Spleen (tissue), 11 donors: ENCODE measurements at regions not wholly inside any gene's neighbourhood (a gene's known extent, or its start where the extent isn't known, plus 50 kb on each side); places are given as distances from the start of the nearest gene placed in this dataset.

Source experiments
- DNase-seq: peaks from one replicate; pipeline ENCODE4 v3.0.0-alpha.2; 2020
- H3K27ac ChIP-seq, 8 donors: fragments of 200-600 bp; sonication (generic) in 7 of 8; 1 replicate in 4 of 8; 2 replicates in 4 of 8; pipeline versions ENCODE4 v1.5.0 to v1.8.0; 2016 to 2021; ENCODE audit warnings: inconsistent platforms in 4 of 8, mild to moderate bottlenecking in 4 of 8, moderate library complexity in 1 of 8
- H3K27me3 ChIP-seq, 7 donors: fragments of 200-600 bp; sonication (generic) in 6 of 7; replicated peaks in 1 of 7; 1 replicate in 4 of 7; 2 replicates in 3 of 7; pipeline versions ENCODE4 v1.5.0 to v1.8.0; 2016 to 2021; ENCODE audit warnings: inconsistent platforms in 3 of 7, mild to moderate bottlenecking in 1 of 7
- H3K36me3 ChIP-seq, 6 donors: fragments of 200-600 bp; sonication (generic) in 5 of 6; 1 replicate in 4 of 6; 2 replicates in 2 of 6; pipeline versions ENCODE4 v1.5.0 to v1.8.0; 2016 to 2021; ENCODE audit warnings: inconsistent platforms in 2 of 6
- H3K4me1 ChIP-seq, 6 donors: fragments of 200-600 bp; sonication (generic) in 5 of 6; 1 replicate in 3 of 6; 2 replicates in 3 of 6; pipeline versions ENCODE4 v1.5.0 to v1.8.0; 2016 to 2021; ENCODE audit warnings: inconsistent platforms in 3 of 6
- H3K4me3 ChIP-seq, 8 donors: fragments of 200-600 bp; sonication (generic) in 7 of 8; 1 replicate in 4 of 8; 2 replicates in 4 of 8; pipeline versions ENCODE4 v1.5.0 to v1.8.0; 2016 to 2021; ENCODE audit warnings: inconsistent platforms in 4 of 8, mild to moderate bottlenecking in 4 of 8, moderate library complexity in 2 of 8
- H3K9me3 ChIP-seq, 8 donors: fragments of 200-600 bp; sonication (generic) in 7 of 8; 1 replicate in 4 of 8; 2 replicates in 4 of 8; pipeline versions ENCODE4 v1.5.0 to v1.8.0; 2016 to 2021; ENCODE audit warnings: inconsistent platforms in 4 of 8
- POLR2A ChIP-seq, 3 donors: fragments of 450-650 bp; IDR thresholded peaks; one replicate each; pipeline ENCODE4 v1.5.1; 2017; ENCODE audit warnings: antibody characterized with exemption in 3 of 3, mild to moderate bottlenecking in 1 of 3
- POLR2AphosphoS5 ChIP-seq, 3 donors: sonication (generic); formaldehyde crosslinking; IDR thresholded peaks; one replicate each; pipeline ENCODE4 v1.5.1; 2017; ENCODE audit warnings: antibody characterized with exemption in 3 of 3
- WGBS, 5 donors: extraction: QIAGEN DNeasy Blood & Tissue Kit in 3 of 5; methylation state at CpG; one replicate each; pipeline versions ENCODE4 v1.1.5 to v1.1.7; 2013 to 2018; 5-methylcytosine and 5-hydroxymethylcytosine counted together
- intact Hi-C: fragments of 100-400 bp; cut with DNase I; formaldehyde crosslinking; loops from one replicate; pipeline ENCODE4 v1.15.0; 2023; ENCODE audit warnings: low total_unique reads
- TF ChIP-seq, protein P1 (sequence below), 11 experiments: fragments of 200-600 bp in 7 of 11; fragments of 450-650 bp in 4 of 11; sonication (generic) in 4 of 11; IDR thresholded peaks in 8 of 11; conservative IDR thresholded peaks in 3 of 11; 1 replicate in 7 of 11; 2 replicates in 4 of 11; pipeline versions ENCODE4 v1.4.0 to v1.8.0; 2016 to 2021; ENCODE audit warnings: antibody characterized with exemption in 11 of 11, inconsistent platforms in 4 of 11, mild to moderate bottlenecking in 1 of 11
- donor health status: healthy with polysubstance abuse.
- donor health status: DM: no; HTN: no; CAD: no; lungs with moderate emphysema.
- donor health status: DM: no; HTN: no; CAD: no.
- donor health status: Bipolar disorder and iron deficiency.
- donor health status: healthy.
- donor health status: DM: no; HTN: no; CAD: no.
- donor health status: DM: yes; HTN: yes; CAD: no.

DNA sequence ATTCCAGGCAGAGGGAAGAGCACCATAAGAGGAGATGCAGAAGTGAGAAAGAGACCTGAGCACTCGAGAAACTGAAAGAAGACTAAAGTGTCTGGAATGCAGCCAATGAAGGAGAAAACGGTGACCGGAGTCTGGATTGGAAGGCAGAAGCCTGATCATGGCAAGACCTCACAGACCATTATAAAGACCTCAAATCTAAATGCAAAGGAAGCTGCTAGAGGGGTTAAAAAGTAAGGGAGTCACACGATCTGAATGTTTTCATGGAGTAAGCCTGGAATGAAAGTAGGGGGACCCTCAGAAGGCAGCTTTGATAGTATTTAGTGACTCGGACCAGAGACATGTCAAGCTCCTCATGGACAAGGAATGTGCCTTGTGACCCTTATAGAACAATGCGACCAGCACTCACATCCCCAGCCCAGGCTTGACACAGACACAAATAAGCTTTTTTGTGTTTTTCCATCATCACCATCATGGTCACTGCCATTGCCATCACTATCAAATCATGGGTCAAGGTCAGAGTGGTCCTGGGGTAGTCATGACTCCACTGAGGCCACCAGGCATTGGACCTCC lies 183.6 kb downstream of the SEC16B start:
- TF ChIP-seq POLR2A (IDR thresholded peaks at IDR 0.05) = no peak
- TF ChIP-seq, protein P1, sequence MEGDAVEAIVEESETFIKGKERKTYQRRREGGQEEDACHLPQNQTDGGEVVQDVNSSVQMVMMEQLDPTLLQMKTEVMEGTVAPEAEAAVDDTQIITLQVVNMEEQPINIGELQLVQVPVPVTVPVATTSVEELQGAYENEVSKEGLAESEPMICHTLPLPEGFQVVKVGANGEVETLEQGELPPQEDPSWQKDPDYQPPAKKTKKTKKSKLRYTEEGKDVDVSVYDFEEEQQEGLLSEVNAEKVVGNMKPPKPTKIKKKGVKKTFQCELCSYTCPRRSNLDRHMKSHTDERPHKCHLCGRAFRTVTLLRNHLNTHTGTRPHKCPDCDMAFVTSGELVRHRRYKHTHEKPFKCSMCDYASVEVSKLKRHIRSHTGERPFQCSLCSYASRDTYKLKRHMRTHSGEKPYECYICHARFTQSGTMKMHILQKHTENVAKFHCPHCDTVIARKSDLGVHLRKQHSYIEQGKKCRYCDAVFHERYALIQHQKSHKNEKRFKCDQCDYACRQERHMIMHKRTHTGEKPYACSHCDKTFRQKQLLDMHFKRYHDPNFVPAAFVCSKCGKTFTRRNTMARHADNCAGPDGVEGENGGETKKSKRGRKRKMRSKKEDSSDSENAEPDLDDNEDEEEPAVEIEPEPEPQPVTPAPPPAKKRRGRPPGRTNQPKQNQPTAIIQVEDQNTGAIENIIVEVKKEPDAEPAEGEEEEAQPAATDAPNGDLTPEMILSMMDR (IDR thresholded peaks at IDR 0.05 in 8 of 11, conservative IDR thresholded peaks at IDR 0.05 in 3 of 11) = no peak
- no peak for TF ChIP-seq POLR2AphosphoS5 (IDR thresholded peaks at IDR 0.05)
- H3K4me1 ChIP-seq = peaks cover 0 to 4% (median 0%) of the 10 kb centered on the region in 6 donors
- no peak for DNase-seq
- no peak overlapping the region for H3K4me3 ChIP-seq
- H3K27ac ChIP-seq = no peak overlapping the region
- no peaks in the 10 kb centered on the region for H3K9me3 ChIP-seq
- H3K36me3 ChIP-seq = no peaks in the 10 kb centered on the region
- no peaks in the 10 kb centered on the region for H3K27me3 ChIP-seq
- intact Hi-C loops = loop anchor here (10.0 kb wide), 1 partner anchor 531 kb away; no protein-coding TSS in a partner anchor
- WGBS, 5 donors = 77 to 83% (median 79%) methylated on average over 6 of the region's 6 CpGs

DNA sequence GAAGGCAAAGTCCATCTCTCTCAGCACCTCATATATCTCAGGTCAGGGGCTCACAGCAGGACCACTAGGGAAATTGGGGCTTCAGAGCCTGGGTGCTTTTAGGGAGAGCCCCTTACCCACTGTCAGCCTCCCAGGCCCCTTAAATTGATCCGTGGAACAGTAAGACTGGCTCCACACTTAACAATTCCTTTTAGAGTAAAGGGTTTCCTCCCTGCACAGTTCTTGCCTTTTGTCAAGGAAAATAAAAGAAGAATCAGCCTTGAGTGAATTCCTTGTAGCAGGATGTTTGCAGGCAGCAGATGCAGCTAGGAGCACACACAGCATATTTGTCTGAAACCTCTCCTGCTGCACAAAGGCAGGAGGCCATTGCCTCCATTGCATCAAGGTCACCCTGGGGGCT lies 184.9 kb downstream of the SEC16B start:
- Histone ChIP-seq H3K27me3 (no peaks in the 10 kb centered on the region), H3K4me1 (peaks cover 0 to 3% (median 0%) of the 10 kb centered on the region in 6 donors), H3K4me3 (no peak overlapping the region), H3K27ac (no peak overlapping the region), H3K9me3 (no peaks in the 10 kb centered on the region), H3K36me3 (no peaks in the 10 kb centered on the region)
- 35 to 64% (median 50%) methylated on average over 1 of the region's 1 CpG for WGBS, 5 donors
- no peak for DNase-seq
- TF ChIP-seq, protein P1 (IDR thresholded peaks at IDR 0.05 in 8 of 11, conservative IDR thresholded peaks at IDR 0.05 in 3 of 11) = no peak
- no peak for TF ChIP-seq POLR2AphosphoS5 (IDR thresholded peaks at IDR 0.05)
- no peak for TF ChIP-seq POLR2A (IDR thresholded peaks at IDR 0.05)
- intact Hi-C loops = loop anchor here (10.0 kb wide), 1 partner anchor 530 kb away; no protein-coding TSS in a partner anchor

DNA sequence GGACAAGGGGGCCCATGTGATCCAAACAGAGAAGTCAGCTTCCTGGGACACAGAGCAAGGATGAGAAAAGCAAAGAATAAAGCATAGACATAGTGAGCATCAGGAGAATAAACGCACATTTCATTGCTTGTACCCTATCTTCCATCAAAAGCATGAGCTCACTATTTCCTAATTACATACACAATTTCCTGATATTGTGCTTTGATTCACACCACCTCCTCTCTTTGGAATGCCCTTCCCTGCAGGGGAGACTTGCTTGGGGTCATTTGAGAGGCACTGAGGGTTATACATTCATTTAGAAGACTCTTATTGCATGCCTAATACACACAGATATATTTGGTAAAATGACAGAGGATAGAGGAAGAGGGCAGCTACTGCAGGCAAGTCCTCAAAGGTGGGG lies 185.4 kb downstream of the SEC16B start:
- 62 to 77% (median 65%) methylated on average over 1 of the region's 1 CpG for WGBS, 5 donors
- H3K4me1 ChIP-seq = peaks cover 0 to 5% (median 0%) of the 10 kb centered on the region in 6 donors

DNA sequence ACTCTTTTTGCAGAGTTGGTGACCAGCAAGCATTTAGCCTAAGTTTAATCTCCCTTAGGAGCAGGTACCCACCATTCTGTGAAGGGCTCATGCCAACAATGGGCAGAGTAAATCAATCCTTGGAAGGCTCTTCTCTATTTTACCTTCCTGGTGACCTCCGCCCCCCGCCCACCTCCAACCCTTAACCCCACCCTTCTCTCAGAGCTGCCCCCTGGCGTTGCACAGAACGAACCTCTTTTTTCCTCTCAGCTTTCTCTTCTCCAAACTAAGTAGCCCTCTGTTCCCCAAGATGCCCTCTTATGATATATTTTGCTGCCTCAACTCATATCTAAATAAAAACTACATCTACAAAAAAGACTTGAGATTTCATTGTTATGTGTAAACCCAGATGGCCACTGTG lies 186.8 kb downstream of the SEC16B start:
- H3K36me3 ChIP-seq = no peaks in the 10 kb centered on the region
- no peak overlapping the region for H3K4me3 ChIP-seq
- TF ChIP-seq POLR2AphosphoS5 (IDR thresholded peaks at IDR 0.05) (no peak), POLR2A (IDR thresholded peaks at IDR 0.05) (no peak)
- TF ChIP-seq, protein P1 (IDR thresholded peaks at IDR 0.05 in 8 of 11, conservative IDR thresholded peaks at IDR 0.05 in 3 of 11) = no peak
- WGBS, 5 donors = 53 to 71% (median 61%) methylated on average over 4 of the region's 4 CpGs
- intact Hi-C loops = loop anchor here (10.0 kb wide), 1 partner anchor 528 kb away; no protein-coding TSS in a partner anchor
- DNase-seq = no peak
- no peak overlapping the region for H3K27ac ChIP-seq
- H3K27me3 ChIP-seq = no peaks in the 10 kb centered on the region
- H3K4me1 ChIP-seq = peaks cover 0 to 5% (median 0%) of the 10 kb centered on the region in 6 donors
- no peaks in the 10 kb centered on the region for H3K9me3 ChIP-seq

More for the DNA sequence above, 185.4 kb downstream of the SEC16B start:
- no peak for DNase-seq
- intact Hi-C loops = loop anchor here (10.0 kb wide), 1 partner anchor 530 kb away; no protein-coding TSS in a partner anchor
- H3K4me3 ChIP-seq = no peak overlapping the region
- H3K27ac ChIP-seq = no peak overlapping the region
- no peaks in the 10 kb centered on the region for H3K36me3 ChIP-seq
- no peaks in the 10 kb centered on the region for H3K27me3 ChIP-seq
- H3K9me3 ChIP-seq = no peaks in the 10 kb centered on the region
- TF ChIP-seq POLR2A (IDR thresholded peaks at IDR 0.05) (no peak), POLR2AphosphoS5 (IDR thresholded peaks at IDR 0.05) (no peak)
